Astrocyte (in vitro differentiated cells and primary cell): ENCODE measurements at regions not wholly inside any gene's neighbourhood (a gene's known extent, or its start where the extent isn't known, plus 50 kb on each side); places are given as distances from the start of the nearest gene placed in this dataset.

Experiments
- EZH2 ChIP-seq: IDR thresholded peaks from 2 replicates; pipeline ENCODE4 v1.6.1; 2012; ENCODE audit warnings: mild to moderate bottlenecking, low read length, inconsistent platforms; ENCODE audit not compliant: insufficient read depth
- TF ChIP-seq, protein P1 (sequence below): IDR thresholded peaks from 2 replicates; pipeline ENCODE4 v1.5.1; 2011; ENCODE audit warnings: low read depth, mild to moderate bottlenecking, inconsistent platforms, low read length, moderate library complexity; ENCODE audit not compliant: insufficient read depth

DNA sequence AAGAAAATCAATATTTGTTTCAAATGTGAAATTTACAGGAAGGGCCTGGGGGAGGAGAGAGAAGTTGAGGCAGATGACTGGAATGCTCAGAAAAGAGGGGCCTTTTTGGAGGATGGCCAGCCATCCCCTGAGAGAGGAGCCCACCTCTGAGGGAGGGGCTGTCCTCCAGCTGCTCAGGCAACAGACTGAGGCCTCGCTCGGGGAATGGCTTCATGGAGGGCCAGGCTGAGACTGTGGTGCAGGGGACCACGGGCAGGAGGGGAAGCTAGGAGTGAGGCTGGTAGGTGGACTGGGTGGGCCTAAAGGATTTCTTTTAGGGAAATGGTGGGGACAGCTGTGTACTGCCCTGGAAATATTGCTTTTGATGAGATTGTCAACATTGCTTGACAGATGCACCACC lies 73.5 kb upstream of the CADM1 start:
- TF ChIP-seq, protein P1, sequence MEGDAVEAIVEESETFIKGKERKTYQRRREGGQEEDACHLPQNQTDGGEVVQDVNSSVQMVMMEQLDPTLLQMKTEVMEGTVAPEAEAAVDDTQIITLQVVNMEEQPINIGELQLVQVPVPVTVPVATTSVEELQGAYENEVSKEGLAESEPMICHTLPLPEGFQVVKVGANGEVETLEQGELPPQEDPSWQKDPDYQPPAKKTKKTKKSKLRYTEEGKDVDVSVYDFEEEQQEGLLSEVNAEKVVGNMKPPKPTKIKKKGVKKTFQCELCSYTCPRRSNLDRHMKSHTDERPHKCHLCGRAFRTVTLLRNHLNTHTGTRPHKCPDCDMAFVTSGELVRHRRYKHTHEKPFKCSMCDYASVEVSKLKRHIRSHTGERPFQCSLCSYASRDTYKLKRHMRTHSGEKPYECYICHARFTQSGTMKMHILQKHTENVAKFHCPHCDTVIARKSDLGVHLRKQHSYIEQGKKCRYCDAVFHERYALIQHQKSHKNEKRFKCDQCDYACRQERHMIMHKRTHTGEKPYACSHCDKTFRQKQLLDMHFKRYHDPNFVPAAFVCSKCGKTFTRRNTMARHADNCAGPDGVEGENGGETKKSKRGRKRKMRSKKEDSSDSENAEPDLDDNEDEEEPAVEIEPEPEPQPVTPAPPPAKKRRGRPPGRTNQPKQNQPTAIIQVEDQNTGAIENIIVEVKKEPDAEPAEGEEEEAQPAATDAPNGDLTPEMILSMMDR: no peak
- TF ChIP-seq EZH2: no peak
